HFFc6 (cell line): ENCODE measurements at regions not wholly inside any gene's neighbourhood (a gene's known extent, or its start where the extent isn't known, plus 50 kb on each side); places are given as distances from the start of the nearest gene placed in this dataset.

Experiments used
- DNase-seq: peaks from one replicate; pipeline ENCODE4 v3.0.0-alpha.2; 2018
- H3K27ac Mint-ChIP-seq: 2 replicates; pipeline ENCODE4 v1.8.0; 2020; ENCODE audit warnings: mild to moderate bottlenecking, mixed read lengths
- H3K27me3 Mint-ChIP-seq: 2 replicates; pipeline ENCODE4 v1.8.0; 2021; ENCODE audit warnings: mild to moderate bottlenecking, moderate library complexity, mixed read lengths; ENCODE audit not compliant: insufficient read depth
- H3K36me3 Mint-ChIP-seq: 2 replicates; pipeline ENCODE4 v1.8.0; 2021; ENCODE audit warnings: low read depth, mixed read lengths
- H3K4me1 Mint-ChIP-seq: 2 replicates; pipeline ENCODE4 v1.8.0; 2020; ENCODE audit warnings: low read depth, mixed read lengths
- H3K4me3 Mint-ChIP-seq: 2 replicates; pipeline ENCODE4 v1.8.0; 2020; ENCODE audit warnings: mild to moderate bottlenecking, moderate library complexity, mixed read lengths
- H3K9me3 Mint-ChIP-seq: 2 replicates; pipeline ENCODE4 v1.8.0; 2020; ENCODE audit warnings: mild to moderate bottlenecking, mixed read lengths
- TF ChIP-seq, protein P1 (sequence below): fragments of 200-600 bp; sonication (generic); IDR thresholded peaks from 2 replicates; pipeline ENCODE4 v1.5.0; 2021; ENCODE audit warnings: antibody characterized with exemption, mild to moderate bottlenecking

DNA sequence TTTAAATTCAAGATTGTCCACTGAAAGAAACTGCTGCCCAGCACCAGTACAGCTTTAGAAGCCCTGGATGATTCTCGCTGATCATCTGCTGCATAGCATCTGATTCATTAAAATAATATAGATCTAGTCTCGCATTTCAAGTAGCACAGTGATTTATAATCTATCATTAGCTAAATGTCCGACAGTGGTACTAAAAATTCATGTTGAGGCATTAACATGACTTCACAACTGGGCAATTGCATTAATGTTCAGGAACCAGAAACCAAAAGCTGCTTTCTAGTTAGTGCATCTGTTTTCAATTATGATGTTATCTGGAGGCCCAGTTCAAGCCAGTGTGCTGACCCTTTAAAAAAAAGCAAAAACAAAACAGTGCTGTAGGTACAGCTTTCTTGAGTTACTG is 1987.2 kb upstream of the SEL1L start:
- H3K27ac Mint-ChIP-seq = no peak overlapping the region
- no peaks in the 10 kb centered on the region for H3K36me3 Mint-ChIP-seq
- TF ChIP-seq, protein P1, sequence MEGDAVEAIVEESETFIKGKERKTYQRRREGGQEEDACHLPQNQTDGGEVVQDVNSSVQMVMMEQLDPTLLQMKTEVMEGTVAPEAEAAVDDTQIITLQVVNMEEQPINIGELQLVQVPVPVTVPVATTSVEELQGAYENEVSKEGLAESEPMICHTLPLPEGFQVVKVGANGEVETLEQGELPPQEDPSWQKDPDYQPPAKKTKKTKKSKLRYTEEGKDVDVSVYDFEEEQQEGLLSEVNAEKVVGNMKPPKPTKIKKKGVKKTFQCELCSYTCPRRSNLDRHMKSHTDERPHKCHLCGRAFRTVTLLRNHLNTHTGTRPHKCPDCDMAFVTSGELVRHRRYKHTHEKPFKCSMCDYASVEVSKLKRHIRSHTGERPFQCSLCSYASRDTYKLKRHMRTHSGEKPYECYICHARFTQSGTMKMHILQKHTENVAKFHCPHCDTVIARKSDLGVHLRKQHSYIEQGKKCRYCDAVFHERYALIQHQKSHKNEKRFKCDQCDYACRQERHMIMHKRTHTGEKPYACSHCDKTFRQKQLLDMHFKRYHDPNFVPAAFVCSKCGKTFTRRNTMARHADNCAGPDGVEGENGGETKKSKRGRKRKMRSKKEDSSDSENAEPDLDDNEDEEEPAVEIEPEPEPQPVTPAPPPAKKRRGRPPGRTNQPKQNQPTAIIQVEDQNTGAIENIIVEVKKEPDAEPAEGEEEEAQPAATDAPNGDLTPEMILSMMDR = no peak
- H3K9me3 Mint-ChIP-seq = peaks cover 3% of the 10 kb centered on the region; the same call in 1 of the 2 replicates
- DNase-seq = peak; percentile 57
- H3K4me1 Mint-ChIP-seq = no peaks in the 10 kb centered on the region; the same call in 1 of the 2 replicates
- H3K27me3 Mint-ChIP-seq = no peaks in the 10 kb centered on the region
- no peak overlapping the region for H3K4me3 Mint-ChIP-seq

DNA sequence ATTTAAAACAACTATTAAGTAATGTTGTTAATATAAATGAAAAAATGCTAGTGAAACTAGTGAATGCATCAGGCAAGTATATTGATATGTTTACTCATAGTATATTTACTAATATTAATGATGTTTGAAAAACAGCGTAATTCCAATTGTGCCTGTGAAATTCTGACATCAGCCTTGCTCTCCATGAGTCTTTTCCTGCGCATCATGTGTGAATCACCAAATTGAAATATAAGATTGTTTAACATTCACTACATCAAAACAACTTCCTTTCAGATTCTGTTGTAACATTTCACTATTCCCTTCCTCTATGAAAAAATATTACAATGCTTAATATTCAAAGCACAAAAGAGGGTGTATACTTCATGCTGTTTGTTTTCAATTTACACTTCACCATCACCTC is 1995.9 kb upstream of the SEL1L start:
- H3K9me3 Mint-ChIP-seq = no peaks in the 10 kb centered on the region
- no peaks in the 10 kb centered on the region for H3K36me3 Mint-ChIP-seq
- H3K27me3 Mint-ChIP-seq = no peaks in the 10 kb centered on the region
- no peak overlapping the region for H3K27ac Mint-ChIP-seq
- no peak overlapping the region for H3K4me3 Mint-ChIP-seq
- DNase-seq = no peak
- TF ChIP-seq, protein P1 = no peak
- no peaks in the 10 kb centered on the region for H3K4me1 Mint-ChIP-seq

DNA sequence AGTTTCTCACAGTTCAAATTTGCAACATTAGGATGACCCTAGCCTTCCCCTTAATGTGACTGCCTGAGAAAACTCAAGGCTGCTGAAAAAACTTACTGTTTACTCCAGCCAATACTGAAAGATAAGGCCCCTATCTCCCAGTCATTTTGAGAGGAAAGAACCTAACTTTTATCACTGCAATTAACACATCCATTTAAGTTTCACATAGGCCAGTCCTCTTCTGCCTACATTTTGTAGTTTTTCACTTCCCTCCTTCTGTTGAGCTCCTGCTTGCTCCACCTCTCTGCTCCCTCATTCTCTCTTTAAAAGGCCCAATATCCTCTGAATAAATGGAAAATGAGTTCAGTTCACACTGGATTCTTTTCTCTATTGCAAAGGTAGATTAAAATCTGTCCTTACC is 1996.2 kb upstream of the FLRT2 start:
- TF ChIP-seq, protein P1 = no peak
- Mint-ChIP-seq H3K9me3 (no peaks in the 10 kb centered on the region; the same call in 1 of the 2 replicates), H3K36me3 (no peaks in the 10 kb centered on the region), H3K27me3 (no peaks in the 10 kb centered on the region), H3K4me3 (no peak overlapping the region), H3K4me1 (no peaks in the 10 kb centered on the region), H3K27ac (no peak overlapping the region)
- no peak for DNase-seq

DNA sequence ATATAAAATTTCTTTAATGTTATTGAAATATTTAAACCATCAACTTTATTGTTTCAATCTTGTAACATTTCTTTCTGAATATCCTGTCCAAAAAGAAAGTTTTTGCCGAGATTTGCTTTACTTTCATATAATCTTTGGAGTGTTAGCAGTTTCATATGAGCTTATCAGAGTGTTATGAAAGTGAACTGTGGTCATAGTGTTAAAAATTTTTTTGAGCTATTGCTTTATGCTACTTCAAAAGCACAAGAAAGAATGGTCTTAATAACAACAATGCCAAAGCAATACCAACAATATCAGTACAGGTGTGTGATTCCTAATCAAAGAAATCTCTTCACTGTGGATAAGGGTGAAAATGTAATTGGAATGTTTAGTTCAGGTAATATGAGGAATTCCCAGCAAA is 1994.9 kb upstream of the FLRT2 start:
- DNase-seq = no peak
- Mint-ChIP-seq H3K27me3 (no peaks in the 10 kb centered on the region; the same call in 1 of the 2 replicates), H3K4me1 (no peaks in the 10 kb centered on the region), H3K36me3 (no peaks in the 10 kb centered on the region), H3K9me3 (no peaks in the 10 kb centered on the region; the same call in 1 of the 2 replicates), H3K4me3 (no peak overlapping the region), H3K27ac (no peak overlapping the region)
- TF ChIP-seq, protein P1 = no peak

DNA sequence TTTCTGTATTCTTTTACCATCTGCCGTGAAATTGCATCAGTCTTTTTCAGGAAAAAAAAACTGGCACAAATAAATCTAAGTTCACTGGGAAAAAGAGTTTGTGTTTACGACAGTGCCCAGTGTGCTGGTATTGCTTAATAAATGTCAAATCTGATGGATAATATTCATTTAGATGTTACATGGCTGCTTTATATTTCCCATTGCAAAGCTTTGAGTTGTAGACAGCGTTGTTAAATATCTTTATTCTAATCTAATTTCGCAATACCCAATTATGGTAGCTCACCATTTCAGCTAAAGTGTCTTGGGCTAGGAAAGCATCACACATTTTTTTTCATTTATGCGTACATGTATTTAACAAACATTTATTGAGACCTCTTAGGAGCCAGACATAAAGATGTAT is 1994.5 kb upstream of the FLRT2 start:
- no peak for DNase-seq
- Mint-ChIP-seq H3K4me1 (no peaks in the 10 kb centered on the region), H3K27me3 (no peaks in the 10 kb centered on the region; the same call in 1 of the 2 replicates), H3K4me3 (no peak overlapping the region), H3K9me3 (no peaks in the 10 kb centered on the region; the same call in 1 of the 2 replicates), H3K27ac (no peak overlapping the region), H3K36me3 (no peaks in the 10 kb centered on the region)
- TF ChIP-seq, protein P1 = no peak

DNA sequence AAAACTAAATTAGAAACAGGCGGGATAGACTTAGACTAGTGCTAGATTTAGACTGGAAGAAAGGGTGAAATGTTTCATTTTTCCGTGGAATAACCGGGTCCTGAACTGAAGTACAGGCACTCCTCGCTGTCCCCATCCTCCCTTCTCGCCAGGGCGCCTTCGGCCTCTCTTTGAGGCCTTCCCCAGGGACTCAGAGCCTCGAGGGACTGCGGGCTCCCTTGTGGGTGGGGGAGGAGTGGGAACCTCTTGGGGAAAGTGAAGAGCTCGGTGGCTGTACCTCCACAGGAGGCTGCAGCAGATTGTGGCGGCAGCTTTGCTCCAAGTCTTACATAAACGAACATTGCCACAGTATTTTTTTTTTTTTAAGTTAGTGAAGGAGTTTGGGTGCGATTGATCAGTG is 1988.8 kb upstream of the FLRT2 start:
- peaks cover 5% of the 10 kb centered on the region; the same call in 1 of the 2 replicates for H3K9me3 Mint-ChIP-seq
- TF ChIP-seq, protein P1 = no peak
- no peak overlapping the region for H3K4me3 Mint-ChIP-seq
- no peaks in the 10 kb centered on the region for H3K4me1 Mint-ChIP-seq
- H3K27ac Mint-ChIP-seq = no peak overlapping the region
- H3K27me3 Mint-ChIP-seq = no peaks in the 10 kb centered on the region; the same call in 1 of the 2 replicates
- no peaks in the 10 kb centered on the region; the same call in 1 of the 2 replicates for H3K36me3 Mint-ChIP-seq
- DNase-seq = no peak
